RWPE1 (cell line): ENCODE measurements at regions not wholly inside any gene's neighbourhood (a gene's known extent, or its start where the extent isn't known, plus 50 kb on each side); places are given as distances from the start of the nearest gene placed in this dataset.

Source experiments
- CTCF ChIA-PET: fragments of 350-600 bp; sonication (Branson Sonifier 250); formaldehyde crosslinking; extraction: SDS; loops from one replicate; lab custom pipeline; 2021; lab: Yijun Ruan, JAX
- POLR2A ChIA-PET: fragments of 400-600 bp; formaldehyde crosslinking; extraction: SDS; loops from one replicate; lab custom pipeline; 2020; ENCODE audit warnings: antibody characterized with exemption; ENCODE audit not compliant: low non-redundant PET; lab: Yijun Ruan, JAX
- DNase-seq: peaks from one replicate; pipeline ENCODE4 v3.0.0; 2012; ENCODE audit warnings: low spot score
- H3K27ac ChIP-seq: fragments of 450-650 bp; 2 replicates; pipeline ENCODE4 v1.5.1; 2017
- TF ChIP-seq, protein P1 (sequence below): fragments of 450-650 bp; conservative IDR thresholded peaks from 2 replicates; pipeline ENCODE4 v1.5.1; 2017; ENCODE audit warnings: low read depth, mild to moderate bottlenecking

DNA sequence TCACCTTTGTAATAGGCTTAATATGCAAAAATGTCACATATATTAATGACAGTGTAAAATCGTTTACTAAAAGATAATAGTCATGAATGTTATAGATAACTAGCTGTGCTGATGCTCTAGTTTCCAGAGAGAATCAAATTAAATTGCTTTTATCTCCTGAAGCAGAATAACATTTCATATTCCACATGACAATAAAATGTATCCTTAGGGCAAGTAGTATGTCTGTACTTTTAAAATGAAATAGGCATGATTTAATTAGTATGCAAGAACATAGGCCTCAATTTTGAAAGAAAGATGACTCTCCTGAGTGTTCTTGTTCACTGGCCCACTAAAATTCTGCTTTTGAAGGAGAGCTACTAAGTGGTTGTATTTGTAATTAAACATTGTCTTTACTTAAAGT lies 1027.0 kb downstream of the ARAP2 start:
- TF ChIP-seq, protein P1, sequence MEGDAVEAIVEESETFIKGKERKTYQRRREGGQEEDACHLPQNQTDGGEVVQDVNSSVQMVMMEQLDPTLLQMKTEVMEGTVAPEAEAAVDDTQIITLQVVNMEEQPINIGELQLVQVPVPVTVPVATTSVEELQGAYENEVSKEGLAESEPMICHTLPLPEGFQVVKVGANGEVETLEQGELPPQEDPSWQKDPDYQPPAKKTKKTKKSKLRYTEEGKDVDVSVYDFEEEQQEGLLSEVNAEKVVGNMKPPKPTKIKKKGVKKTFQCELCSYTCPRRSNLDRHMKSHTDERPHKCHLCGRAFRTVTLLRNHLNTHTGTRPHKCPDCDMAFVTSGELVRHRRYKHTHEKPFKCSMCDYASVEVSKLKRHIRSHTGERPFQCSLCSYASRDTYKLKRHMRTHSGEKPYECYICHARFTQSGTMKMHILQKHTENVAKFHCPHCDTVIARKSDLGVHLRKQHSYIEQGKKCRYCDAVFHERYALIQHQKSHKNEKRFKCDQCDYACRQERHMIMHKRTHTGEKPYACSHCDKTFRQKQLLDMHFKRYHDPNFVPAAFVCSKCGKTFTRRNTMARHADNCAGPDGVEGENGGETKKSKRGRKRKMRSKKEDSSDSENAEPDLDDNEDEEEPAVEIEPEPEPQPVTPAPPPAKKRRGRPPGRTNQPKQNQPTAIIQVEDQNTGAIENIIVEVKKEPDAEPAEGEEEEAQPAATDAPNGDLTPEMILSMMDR, result no peak
- H3K27ac ChIP-seq, result no peak overlapping the region
- no peak for DNase-seq
- POLR2A ChIA-PET, result no interaction called here
- CTCF ChIA-PET, result no interaction called here

DNA sequence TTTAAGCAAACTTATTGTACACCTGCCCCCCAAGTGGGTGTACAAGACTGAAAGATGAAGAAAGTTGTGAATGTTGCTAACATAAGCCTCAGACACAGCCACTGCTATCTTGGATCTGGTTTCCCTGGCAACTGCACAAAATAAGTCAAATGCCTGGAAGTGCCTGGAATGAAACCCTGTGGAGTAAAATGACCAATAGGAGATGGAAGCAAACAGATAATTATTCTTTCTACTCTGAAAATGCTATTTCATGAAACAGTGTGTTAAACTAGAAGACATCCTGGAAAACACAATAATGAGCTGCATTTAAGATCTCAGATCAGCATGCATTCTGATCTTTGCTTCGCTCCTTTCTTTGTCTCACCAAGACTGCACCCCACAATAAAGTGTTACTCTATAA lies 1016.0 kb downstream of the ARAP2 start:
- DNase-seq, result no peak
- POLR2A ChIA-PET, result no interaction called here
- CTCF ChIA-PET, result no interaction called here
- H3K27ac ChIP-seq, result no peak overlapping the region
- TF ChIP-seq, protein P1, result no peak

DNA sequence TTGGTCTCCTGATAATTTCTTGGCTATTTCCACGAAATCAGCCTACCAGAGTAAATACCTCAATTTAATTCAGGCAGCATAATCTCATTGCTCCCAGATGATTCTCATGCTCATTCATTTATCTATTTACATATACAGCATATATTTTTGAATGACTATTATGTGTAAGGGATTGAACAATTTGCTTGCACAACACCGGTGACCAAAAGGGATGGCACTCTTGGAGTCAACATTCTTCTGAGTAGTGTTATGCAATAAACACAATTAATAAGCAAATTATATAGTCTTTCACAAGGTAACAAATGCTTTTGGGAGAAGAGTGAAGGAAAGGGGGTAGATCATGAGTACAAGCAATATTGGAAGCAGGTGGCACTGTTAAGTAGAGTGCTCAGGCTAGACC lies 1015.3 kb downstream of the ARAP2 start:
- ChIA-PET CTCF (no interaction called here), POLR2A (no interaction called here)
- H3K27ac ChIP-seq, result no peak overlapping the region
- TF ChIP-seq, protein P1, result no peak
- DNase-seq, result no peak

DNA sequence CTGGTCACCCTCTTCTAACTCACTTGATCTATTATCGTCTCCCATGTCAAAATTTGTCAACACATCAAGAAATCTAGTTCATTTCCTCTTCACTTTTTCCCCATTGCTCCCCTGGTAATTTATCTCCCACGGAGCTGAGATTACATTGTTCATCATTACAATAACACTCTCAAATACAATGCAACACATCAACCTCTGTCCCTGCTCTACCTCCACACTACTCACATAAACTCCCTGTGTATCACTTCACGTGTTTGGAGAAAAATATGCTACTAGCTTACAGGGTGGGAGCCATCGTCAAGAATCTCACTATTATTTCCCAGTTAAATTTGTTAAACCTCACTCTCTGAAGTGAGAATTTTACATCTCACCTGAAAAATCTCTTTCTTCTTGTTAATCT lies 1006.4 kb downstream of the ARAP2 start:
- CTCF ChIA-PET, result no interaction called here
- DNase-seq, result no peak
- TF ChIP-seq, protein P1, result no peak

GRCh38 chr4:35238793-35239192 lies 1005.5 kb downstream of the ARAP2 start:
- TF ChIP-seq, protein P1, result no peak
- H3K27ac ChIP-seq, result no peak overlapping the region
- CTCF ChIA-PET, result no interaction called here
- no peak for DNase-seq
- POLR2A ChIA-PET, result no interaction called here

More for the DNA sequence above, 1006.4 kb downstream of the ARAP2 start:
- no peak overlapping the region for H3K27ac ChIP-seq
- POLR2A ChIA-PET, result no interaction called here

- H3K27ac ChIP-seq, result no peak overlapping the region
- TF ChIP-seq, protein P1, result no peak
- POLR2A ChIA-PET, result no interaction called here
Measured at GRCh38 chr4:35246493-35246892, 997.8 kb downstream of the ARAP2 start.

More at GRCh38 chr4:35246493-35246892, 997.8 kb downstream of the ARAP2 start:
- CTCF ChIA-PET, result interaction anchor here (0.5 to 0.7 kb wide), 3 partner anchors 282 to 886 kb away, joined by 3 to 4 read pairs (median 3); no protein-coding TSS in a partner anchor
- DNase-seq, result no peak
